GM19328 (cell line): ENCODE measurements at regions not wholly inside any gene's neighbourhood (a gene's known extent, or its start where the extent isn't known, plus 50 kb on each side); places are given as distances from the start of the nearest gene placed in this dataset.
"Not testable (repeated sequence)": the region's sequence is repeated elsewhere in the genome, so short reads cannot be mapped to it uniquely, and the experiment has no call there.

Experiments
- ATAC-seq: cut with Tn5 transposase; IDR thresholded peaks from one replicate; pipeline ENCODE4 v1.9.1; 2021; ENCODE audit warnings: mild to moderate bottlenecking, moderate library complexity; ENCODE audit not compliant: unreplicated experiment

DNA sequence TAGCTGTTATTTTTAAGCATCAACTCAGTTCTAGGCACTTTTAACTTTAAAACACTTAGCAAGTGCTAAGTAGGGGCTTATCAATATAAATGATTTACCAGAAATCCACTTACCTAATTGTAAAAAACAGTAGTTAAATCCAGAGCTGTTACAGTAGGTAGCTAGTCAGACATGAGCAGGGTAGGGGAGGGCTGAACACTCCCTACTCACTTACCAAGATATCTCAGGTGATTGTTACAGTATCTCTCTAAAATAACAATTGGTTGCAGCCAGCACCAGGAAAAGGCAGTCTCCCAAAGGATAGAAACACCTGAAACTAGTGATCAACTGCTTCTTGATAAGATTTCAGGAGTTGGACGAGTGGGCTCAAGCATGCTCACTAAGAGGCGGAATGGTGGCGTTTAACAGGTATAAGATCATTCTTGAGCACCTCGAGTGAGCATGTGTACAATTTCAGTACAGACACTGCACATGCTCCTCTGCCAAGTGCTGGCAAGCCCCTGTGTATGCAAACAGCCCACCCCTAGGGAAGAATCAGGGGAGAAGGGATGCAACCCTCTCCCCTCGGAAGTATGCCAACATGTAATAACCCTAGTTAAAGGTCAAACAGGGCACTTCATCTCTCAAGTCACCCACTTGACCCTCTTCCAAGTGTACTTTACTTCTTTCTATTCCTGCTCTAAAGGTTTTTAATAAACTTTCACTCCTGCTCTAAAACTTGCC is 1113.6 kb upstream of the SEL1L start:
- ATAC-seq, result no peak

DNA sequence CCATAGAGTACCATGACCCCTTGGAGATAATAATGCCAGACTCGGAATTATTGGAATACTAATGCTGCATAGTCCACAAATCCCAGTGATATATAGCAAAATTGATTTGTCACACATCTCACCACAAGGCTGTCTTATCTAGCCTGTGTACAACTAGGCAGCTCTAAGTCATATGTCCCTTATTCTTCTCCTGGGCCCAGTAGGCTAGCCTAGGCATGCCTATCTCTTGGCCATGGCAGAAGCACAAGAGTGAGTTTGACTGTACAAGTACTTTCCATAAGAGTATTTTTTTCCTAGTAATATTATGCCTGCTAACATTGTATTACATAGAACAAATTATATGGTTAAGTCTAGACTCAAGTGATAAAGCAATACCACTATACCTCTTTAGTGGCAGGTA is 1122.1 kb upstream of the SEL1L start:
- ATAC-seq, result no peak

DNA sequence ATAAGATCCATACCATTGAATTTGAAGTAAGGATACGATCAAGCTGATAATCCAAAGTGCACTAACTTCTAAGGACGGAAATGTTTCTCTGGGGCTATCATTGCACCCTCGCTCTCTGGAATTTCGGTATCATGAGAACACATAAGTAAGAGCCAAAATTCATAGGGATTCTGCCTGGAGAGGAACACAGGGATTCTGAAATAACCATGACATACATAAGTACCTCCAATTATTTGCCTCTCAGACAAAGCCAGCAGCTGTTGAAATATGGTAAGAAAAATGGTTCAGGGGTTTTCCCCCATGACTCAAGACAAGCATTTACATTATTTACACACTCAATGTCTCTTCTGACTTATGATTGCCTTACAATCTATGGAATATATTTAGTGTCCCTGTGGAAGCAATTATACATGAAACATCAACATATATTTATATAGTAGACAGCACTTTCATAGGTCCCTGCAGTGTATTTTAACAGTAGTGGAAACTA is 1123.6 kb upstream of the SEL1L start:
- ATAC-seq, result no peak

DNA sequence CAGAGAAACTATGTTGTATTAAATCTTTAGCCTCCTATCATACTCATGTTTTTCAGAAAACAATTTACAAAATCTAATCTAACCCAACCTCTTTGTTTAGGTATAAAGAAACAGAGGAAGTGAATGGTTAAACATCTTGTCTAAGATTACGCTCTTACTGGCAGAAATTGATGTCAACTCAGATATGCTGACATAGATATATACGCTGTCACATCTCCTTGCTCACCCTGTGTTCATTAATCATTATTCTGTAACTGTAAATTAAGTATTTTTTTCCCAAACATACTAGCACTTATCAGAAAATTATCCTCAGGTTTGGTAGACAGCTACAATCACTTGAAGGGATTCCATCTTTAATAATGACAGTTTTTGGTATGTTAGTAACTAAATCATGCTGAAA is 1127.6 kb upstream of the SEL1L start:
- ATAC-seq, result no peak

DNA sequence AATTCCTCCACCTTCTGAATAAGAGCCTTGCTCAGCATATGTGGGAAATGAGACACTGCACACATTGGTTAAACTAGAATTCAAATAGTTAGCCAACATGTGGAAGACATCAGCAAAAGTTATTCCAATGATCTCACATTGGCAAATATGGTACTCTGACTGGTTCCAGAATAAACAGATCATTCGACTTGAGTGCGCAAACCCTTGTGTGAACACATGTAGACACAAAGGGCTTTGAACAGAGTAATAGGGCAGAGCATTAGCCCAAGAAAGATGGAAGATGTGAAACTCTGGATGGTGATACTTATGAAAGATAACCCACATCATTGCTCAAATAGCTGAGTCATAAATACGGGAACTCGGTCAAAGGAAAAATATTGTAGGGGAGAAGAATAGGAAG is 1133.4 kb upstream of the SEL1L start:
- no peak for ATAC-seq

DNA sequence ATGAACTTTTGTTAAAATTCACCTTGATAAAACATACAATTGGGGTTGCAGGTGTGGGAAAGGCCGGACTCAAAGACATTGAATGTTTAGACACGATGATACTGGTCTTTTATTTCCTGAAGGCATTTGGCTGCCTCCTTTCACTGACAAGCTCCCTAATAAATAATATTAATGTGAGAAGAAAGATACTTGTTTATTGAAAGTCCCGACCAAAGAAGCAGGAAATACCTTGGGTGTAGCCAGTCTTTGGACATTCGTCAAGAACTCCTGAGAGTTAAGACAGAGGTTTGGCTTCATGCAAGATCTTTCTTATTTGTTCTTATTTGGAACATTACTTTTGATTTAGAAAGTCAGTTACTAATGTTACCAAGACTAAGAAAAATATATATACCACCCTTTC is 1133.8 kb upstream of the SEL1L start:
- ATAC-seq, result no peak

DNA sequence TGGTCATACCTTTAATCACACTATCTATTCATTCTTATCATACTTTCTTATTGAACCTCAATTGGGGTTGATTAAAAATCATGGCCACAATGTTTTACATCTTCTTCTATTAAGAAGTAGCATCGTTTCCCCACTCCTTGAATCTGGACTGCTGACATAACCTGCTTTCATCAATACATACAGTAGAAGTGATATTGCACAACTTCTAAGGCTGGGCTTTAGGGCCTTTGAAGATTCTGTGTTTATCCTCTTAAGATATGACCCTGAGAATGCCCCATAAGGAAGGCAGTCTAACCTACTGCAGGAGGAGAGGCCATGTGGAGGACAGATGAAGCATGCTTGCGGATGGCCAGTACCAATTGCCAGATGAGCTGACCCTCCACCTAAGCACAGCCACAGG is 1142.8 kb upstream of the SEL1L start:
- no peak for ATAC-seq

DNA sequence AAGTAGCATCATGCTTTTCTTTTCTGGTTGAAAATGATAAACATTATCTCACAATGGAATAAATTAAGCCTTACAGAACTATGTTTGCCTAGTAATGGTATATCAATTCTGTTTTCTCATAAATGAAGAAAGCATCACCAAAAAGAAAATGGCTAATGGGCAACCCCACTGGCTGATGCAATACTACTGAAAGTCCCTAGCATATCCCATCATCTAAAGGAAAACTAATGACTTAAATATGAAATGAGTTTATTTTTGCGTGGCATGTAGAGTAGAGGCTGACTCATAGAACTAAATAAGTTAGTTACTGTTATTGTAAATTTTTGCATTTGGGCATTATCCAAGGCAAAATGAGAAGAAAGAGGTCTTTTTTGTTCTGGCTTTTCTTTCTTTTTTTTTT is 1156.3 kb upstream of the SEL1L start:
- no peak for ATAC-seq

DNA sequence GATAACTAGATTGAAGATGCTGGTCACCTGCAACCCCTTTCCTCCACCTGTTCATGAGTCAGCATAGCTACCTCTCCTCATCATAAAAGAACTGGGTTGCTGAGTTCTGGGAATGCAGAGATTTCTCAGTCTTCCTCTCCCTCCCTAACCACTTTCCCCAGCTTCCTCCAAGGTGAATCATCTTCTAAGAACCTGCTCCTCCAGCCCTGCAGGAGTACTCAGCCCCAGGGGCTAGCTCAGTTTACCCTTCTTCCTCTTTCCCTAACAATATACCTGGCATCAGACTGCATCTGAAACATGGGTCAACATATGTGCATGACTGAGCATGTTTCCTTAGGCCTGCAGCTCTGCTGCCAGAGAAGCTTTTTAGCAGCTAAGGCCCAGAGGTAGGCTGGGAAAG is 1157.5 kb upstream of the SEL1L start:
- ATAC-seq, result not testable (repeated sequence)

DNA sequence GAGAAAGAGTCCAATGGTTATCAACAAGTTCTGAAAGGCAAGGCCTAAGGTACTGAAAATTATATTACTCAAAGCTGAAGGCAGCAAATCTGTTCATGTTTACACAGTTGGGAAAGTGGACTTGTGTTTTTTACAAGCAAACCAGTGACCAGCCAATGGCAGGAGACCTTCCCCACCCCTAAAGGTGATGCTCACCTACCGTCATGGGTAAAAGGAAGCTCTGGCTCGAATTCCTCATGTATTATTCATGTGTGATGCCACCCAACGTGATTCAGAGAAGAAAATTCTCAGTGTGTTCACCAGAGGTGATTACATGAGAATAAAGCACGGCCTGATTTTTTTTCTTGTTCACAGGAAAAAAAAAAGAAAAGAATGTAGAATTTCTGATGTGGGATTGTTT is 1161.2 kb upstream of the SEL1L start:
- no peak for ATAC-seq

DNA sequence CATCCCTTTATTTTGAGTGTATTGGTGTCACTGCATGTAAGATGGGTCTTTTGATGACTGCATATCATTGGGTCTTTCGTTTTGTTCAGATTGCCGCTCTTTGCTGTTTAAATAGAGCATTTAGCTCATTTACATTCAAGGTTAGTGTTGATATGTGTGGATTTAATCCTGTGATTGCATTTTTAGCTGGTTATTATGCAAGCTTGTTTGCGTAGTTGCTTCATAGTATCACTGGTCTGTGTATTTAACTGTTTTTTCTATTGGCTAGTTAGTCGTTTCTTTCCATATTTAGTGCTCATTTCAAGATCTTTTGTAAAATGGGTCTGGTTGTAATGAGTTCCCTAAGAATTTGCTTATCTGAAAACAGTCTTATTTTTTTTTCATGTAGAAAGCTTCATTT is 1170.6 kb upstream of the SEL1L start:
- ATAC-seq, result no peak

DNA sequence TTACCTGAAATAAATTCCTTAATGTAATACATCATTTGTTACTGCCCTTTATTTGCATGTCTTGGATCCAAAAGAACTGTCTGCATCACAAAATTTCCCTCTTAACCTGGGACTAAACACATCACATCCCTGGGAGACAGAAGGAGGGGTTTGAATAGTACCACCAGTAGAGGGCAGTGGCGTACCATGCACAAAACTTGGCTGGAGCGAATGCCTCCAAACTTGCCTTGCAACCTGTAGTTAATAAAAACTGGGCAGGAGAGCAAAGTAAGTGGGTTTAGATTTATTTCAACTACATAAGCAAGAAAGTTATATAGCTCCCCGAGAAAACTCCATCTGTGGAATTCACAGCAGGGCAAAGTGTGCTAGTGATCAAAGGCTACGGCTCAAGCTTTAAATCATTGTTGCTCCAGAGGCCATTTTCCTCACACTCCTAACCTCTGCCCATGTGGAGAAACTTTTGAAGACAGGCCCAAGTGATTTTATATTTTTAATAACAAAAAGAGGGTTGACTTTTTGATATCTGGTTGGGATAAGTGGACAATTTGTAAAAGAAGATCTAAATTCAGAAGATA is 1176.7 kb upstream of the SEL1L start:
- peak; percentile 53 for ATAC-seq

DNA sequence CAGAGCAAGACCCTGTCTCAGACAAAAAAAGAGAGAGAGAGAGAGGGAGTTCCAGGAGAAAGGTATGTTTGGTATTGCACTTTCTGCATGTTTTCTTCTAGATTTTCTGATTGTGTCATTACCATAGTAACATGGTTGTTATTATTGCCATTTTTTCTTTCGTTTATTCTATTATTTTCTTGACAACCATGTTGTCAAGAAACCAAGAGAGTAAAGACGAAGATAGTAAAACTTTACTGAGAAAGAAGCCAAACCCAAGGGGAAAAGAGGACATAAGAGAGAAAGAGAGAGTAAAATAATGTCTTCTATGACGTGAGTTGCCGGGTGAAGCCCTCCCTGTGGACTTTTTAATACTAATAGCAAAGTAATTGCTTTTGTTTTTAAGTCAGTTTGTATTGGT is 1186.0 kb upstream of the SEL1L start:
- no peak for ATAC-seq

DNA sequence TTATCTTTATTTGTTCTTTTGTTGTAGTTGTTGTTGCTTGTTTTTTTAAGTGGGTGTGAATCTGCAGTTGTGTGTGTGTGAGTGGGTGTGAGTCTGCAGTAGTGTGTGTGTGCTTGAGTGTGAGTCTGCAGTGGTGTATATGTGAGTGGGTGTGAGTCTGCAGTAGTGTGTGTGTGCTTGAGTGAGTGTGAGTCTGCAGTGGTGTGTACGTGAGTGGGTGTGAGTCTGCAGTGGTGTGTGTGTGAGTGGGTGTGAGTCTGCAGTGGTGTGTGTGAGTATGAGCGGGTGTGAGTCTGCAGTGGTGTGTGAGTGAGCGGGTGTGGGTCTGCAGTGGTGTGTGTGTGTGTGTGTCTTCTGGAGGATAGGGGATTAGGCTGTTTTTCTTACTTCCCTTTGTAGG is 1186.8 kb upstream of the SEL1L start:
- ATAC-seq, result no peak

DNA sequence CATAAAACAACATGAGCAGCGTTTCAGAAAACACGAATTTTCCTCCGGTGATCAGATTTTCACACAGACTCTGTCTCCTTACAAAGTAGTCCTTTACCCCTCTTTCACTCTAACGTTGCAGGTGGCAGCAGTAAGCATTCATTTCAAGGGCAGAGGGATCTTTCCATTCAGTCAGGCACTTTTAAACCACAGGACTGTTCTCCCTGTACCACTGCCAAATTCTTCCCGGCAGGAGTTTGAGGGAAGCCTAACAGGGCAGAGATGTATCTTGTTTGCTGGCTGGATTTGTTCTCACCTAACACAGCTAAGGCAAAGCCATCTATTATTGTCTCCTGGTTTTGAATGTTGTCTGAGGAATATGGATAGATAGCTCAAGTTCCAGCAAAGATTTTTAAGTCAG is 1187.3 kb upstream of the SEL1L start:
- no peak for ATAC-seq

DNA sequence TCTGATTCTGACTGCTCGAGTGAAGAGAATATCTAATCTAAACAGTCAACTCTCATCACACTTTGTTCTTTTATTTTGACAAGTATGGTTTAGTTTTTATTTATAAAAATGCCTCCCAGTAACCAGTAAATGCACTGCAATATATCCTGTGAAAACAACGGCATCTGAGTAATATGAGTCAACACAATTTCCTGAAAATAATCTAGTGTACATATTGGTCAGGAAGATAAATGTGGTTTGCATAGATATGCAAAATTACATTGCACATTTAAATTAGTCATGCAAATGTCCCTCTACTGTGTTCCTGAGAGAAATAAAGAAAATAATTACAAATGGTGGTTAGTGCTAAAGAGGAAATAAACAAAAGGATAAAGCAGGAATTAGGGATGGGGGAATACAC is 1190.7 kb upstream of the SEL1L start:
- no peak for ATAC-seq

DNA sequence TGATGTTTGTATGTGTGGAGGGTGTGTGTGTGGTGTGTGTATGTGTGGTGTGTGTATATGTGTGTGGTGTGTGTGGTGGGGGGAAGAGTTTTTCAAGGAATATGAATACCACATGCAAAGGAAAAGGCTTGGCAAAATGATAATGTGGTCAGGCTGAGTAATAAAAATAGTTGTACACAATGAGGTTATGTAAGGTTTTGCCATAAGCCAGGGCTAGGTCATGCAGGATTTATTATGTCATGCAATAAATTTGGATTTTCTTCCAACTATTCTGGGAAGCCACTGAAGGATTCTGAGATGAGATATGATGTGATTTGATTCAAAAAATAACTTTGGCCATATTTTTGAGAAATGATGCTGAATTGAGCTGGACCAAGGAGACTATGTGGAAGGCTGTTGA is 1191.6 kb upstream of the SEL1L start:
- no peak for ATAC-seq

DNA sequence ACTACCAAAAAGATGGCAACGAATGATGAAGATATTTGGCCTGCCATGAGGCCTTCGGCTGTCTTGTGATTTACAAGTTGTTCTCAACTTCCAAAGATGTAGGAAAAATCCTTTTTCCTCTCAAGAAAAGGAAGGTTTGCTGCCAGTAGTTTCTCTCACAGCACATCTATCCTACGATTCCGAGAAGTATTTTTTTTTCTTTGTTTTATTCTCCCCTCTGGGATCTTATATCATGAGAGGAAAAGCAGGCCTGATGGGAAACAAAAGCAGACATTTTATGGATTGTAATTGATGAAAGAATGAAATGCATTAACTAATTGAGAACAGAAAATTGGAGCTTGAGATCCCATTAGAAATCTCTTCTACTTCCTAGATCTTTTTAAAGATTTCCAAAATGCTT is 1197.9 kb upstream of the SEL1L start:
- ATAC-seq, result no peak

DNA sequence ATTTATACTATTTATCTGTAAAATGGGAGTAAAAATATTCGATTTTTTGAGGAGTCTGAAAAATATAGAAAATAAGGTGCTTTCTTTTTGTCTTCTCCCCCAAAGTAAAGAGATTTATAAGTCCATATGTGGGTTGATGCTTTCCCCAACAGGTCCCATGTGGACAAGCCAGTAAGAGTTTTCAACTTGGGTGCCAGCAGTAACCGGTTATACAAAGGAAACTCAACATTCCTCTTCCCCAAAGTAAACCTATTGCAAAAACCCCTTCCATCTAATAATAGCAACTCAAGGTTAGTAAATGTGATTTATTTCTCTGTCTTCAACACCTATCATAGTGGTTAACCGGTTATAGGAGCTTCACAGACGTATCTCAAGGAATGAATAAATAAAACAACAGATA is 1206.9 kb upstream of the SEL1L start:
- ATAC-seq, result no peak

DNA sequence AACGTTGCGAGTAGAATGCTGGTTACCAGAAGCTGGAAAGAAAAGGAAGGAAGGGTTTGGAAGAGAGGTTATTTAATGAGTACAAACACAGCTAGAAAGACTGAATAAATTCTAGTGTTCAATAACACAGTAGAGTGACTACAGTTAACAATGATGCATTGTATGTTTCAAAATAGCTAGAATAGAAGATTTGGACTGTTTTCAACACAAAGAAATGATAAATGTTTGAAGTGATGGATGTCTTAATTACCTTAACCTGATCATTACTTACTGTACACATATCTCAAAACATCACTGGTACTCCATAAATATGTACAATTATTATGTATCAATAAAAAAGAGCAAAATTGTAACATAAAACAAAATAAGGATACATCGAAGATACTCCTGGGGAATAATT is 1221.8 kb upstream of the SEL1L start:
- ATAC-seq, result no peak

DNA sequence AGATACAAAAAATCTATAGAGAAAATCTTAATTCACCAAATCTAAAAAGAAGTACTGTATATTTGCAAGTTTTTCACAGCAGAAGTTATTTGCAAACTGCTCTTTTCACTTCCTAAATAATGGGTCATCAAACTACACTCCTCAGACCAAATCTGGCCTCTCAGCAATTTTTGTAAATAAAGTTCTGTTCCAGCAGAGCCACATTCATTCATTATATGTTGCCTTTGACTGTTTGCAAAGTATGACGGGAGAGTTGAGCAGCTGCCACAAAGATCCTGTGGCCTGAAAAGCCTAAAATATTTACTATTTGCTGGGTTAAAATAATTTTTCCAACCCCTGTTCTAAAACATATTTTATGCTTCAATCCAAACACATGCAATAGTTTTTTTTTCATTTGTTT is 1222.3 kb upstream of the SEL1L start:
- no peak for ATAC-seq

DNA sequence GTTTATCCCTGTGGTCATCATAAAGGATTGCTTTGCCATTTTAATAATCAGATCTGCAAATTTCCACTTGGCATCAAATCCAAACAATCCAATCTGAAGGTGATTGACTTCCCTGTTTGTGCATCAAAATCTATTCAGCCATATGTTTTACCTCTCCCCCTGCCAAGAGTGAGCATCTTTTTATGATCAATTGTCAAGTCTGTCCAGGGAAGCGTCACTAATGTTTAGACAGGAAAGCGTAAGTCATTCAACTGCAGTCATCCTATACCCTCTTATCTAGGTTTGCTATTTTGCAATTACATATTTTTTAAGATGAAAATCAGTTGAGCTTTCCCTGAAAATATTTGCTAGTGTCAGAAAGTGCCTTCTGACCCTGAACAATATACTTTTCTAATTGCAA is 1224.1 kb upstream of the SEL1L start:
- no peak for ATAC-seq

DNA sequence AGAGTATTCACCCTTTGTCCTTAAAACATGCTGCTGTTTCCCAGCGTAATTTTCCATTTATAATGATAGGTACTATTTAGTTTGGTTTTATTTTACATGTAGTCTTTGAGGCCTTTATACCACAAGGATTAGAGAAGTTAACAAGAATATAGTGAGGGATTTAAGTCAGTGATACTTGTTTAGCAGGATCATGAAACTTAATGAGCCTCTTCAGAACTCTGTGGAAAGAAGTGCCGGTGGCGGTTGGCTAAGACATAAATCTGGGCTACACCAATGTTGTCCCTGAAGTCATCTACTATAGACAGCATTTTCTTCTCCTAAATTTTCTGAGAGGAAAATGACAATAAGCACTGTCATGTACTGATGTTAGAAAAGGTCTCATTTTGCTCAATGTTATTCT is 1226.0 kb upstream of the SEL1L start:
- no peak for ATAC-seq
